ENCODE measurements at regions not wholly inside any gene's neighbourhood (a gene's known extent, or its start where the extent isn't known, plus 50 kb on each side); places are given as distances from the start of the nearest gene placed in this dataset.

- no peak overlapping the region for H4K91ac ChIP-seq (ENCODE audit: low read length)
Observed at GRCh38 chr4:81528979-81529378, 57.3 kb upstream of the RASGEF1B start.

DNA sequence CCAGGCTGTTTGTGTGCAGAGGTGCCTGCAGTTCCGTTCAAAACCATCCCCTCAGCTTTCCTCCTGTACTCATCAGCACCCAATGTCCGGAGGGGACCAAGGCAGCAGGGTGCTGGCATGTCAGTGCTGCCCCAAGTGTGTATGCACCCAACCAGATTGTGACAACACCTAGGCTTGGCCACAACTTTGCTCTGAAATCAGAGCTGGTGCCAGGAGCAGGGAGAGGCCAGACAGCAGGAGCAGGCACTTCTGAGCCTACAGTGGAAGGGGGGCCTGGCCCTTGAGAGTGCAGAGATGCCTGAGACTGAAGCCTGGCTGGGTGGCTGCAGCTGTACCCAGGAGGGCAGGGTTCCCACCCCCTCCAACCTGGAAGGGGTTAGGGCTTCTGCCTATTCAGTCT is 56.5 kb upstream of the RASGEF1B start:
- no peak overlapping the region for H3K4me3 ChIP-seq (ENCODE audit: insufficient read depth in 1 of 2, low read depth in 1 of 2, low read length in 2 of 2)
- H2AK5ac ChIP-seq (ENCODE audit: low read length, severe bottlenecking) = no peak overlapping the region
- H3K27me3 ChIP-seq (ENCODE audit: control insufficient read depth in 1 of 2, insufficient read depth in 1 of 2, low read length in 2 of 2) = peaks cover 0 to 12% of the 10 kb centered on the region in 2 experiments
- H3K79me1 ChIP-seq (replicated peaks; ENCODE audit: low read length, poor library complexity, severe bottlenecking) = no peaks in the 10 kb centered on the region
- H4K8ac ChIP-seq (ENCODE audit: low read length) = no peak overlapping the region
- H3K4ac ChIP-seq (ENCODE audit: low read depth in 1 of 2, low read length in 2 of 2) = no peak overlapping the region
- H3K4me2 ChIP-seq (ENCODE audit: low read length, poor library complexity, severe bottlenecking) = no peak overlapping the region
- no peak overlapping the region for H2AFZ ChIP-seq (ENCODE audit: low read depth, low read length)
- peak overlapping the region in 1 of 2 experiments; percentile 77 for H3K14ac ChIP-seq (ENCODE audit: low read length in 2 of 2)
- H3K36me3 ChIP-seq (ENCODE audit: control insufficient read depth in 1 of 2, insufficient read depth in 2 of 2, low read depth in 1 of 2, low read length in 2 of 2) = no peaks in the 10 kb centered on the region
- no peaks in the 10 kb centered on the region for H3K4me1 ChIP-seq (ENCODE audit: control insufficient read depth, insufficient read depth, low read depth, low read length)
- no peak overlapping the region for H2BK120ac ChIP-seq (ENCODE audit: low read depth, low read length)
- H3K9ac ChIP-seq (ENCODE audit: low read length) = no peak overlapping the region
- peaks cover 15% of the 10 kb centered on the region for H3K9me3 ChIP-seq (ENCODE audit: control insufficient read depth, low read length)
- H3K18ac ChIP-seq (ENCODE audit: low read depth in 1 of 2, low read length in 2 of 2) = no peak overlapping the region
- no peak overlapping the region for H4K91ac ChIP-seq (ENCODE audit: low read length)
- H3K27ac ChIP-seq (ENCODE audit: low read length, poor library complexity, severe bottlenecking) = no peak overlapping the region
- no peak overlapping the region for H2BK5ac ChIP-seq (ENCODE audit: low read depth, low read length, poor library complexity, severe bottlenecking)
- 79% methylated on average over 2 of the region's 2 CpGs for WGBS
- no peak overlapping the region for H3K23ac ChIP-seq (ENCODE audit: low read length in 2 of 2)
- H2BK12ac ChIP-seq (ENCODE audit: low read length in 2 of 2) = no peak overlapping the region
- DNase-seq = no peak
- H2BK15ac ChIP-seq (ENCODE audit: low read depth, poor library complexity, severe bottlenecking) = no peak overlapping the region

More at GRCh38 chr4:81528979-81529378, 57.3 kb upstream of the RASGEF1B start:
- Histone ChIP-seq H3K9me3 (ENCODE audit: control insufficient read depth, low read length) (peaks cover 15% of the 10 kb centered on the region), H3K79me1 (replicated peaks; ENCODE audit: low read length, poor library complexity, severe bottlenecking) (no peaks in the 10 kb centered on the region), H3K9ac (ENCODE audit: low read length) (no peak overlapping the region), H3K4me3 (ENCODE audit: insufficient read depth in 1 of 2, low read depth in 1 of 2, low read length in 2 of 2) (no peak overlapping the region), H4K8ac (ENCODE audit: low read length) (no peak overlapping the region), H3K4me2 (ENCODE audit: low read length, poor library complexity, severe bottlenecking) (no peak overlapping the region), H3K4me1 (ENCODE audit: control insufficient read depth, insufficient read depth, low read depth, low read length) (no peaks in the 10 kb centered on the region), H3K27me3 (ENCODE audit: control insufficient read depth in 1 of 2, insufficient read depth in 1 of 2, low read length in 2 of 2) (peaks cover 0 to 12% of the 10 kb centered on the region in 2 experiments), H2BK15ac (ENCODE audit: low read depth, poor library complexity, severe bottlenecking) (no peak overlapping the region), H2BK12ac (ENCODE audit: low read length in 2 of 2) (no peak overlapping the region), H3K18ac (ENCODE audit: low read depth in 1 of 2, low read length in 2 of 2) (no peak overlapping the region), H2AFZ (ENCODE audit: low read depth, low read length) (no peak overlapping the region), H3K4ac (ENCODE audit: low read depth in 1 of 2, low read length in 2 of 2) (no peak overlapping the region), H2BK5ac (ENCODE audit: low read depth, low read length, poor library complexity, severe bottlenecking) (no peak overlapping the region), H3K14ac (ENCODE audit: low read length in 2 of 2) (no peak overlapping the region), H3K23ac (ENCODE audit: low read length in 2 of 2) (no peak overlapping the region), H3K27ac (ENCODE audit: low read length, poor library complexity, severe bottlenecking) (no peak overlapping the region), H2AK5ac (ENCODE audit: low read length, severe bottlenecking) (no peak overlapping the region), H2BK120ac (ENCODE audit: low read depth, low read length) (no peak overlapping the region), H3K36me3 (ENCODE audit: control insufficient read depth in 1 of 2, insufficient read depth in 2 of 2, low read depth in 1 of 2, low read length in 2 of 2) (no peaks in the 10 kb centered on the region)
- DNase-seq = no peak
- 84% methylated on average over 3 of the region's 3 CpGs for WGBS

DNA sequence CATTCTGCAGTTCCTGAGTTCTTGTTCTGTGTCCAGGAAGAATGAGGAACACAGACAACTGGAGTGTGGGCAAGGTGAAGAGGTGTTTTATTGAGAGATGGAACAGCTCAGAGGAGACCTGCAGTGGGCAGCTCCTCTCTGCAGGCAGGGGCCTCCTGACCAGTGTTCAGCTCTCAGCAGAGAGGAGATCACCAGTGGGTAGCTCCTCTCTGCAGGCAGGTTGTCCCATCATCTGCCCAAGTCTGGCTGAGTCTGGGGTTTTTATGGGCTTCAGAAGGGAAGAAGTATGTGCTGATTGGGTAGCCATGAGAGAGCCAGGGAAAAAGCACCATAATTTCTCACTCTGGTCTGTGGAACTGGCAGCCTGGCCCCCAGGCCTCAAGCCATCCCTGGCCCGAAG is 56.0 kb upstream of the RASGEF1B start:
- H3K4me2 ChIP-seq (ENCODE audit: low read length, poor library complexity, severe bottlenecking) = no peak overlapping the region
- 74% methylated on average over 1 of the region's 1 CpG for WGBS

DNA sequence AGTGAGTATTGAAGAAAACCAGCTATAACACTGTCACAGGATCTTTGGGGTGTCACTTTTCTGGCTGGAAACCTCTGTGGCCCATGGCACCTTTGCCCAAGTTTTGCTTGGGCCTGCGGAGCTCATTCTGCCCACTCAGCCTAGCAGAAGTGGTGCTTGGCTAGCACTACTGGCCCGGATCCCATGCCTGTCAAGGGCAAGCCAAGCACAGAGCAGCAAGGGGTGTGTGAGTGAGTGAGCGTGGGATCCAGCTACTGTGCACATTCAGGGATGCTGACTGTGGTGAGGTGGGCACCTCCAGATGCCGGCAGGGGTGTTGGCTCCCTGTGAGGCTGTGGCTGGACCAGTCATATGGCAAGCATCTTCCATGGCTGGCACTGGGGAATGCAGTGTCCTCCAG is 55.4 kb upstream of the RASGEF1B start:
- Histone ChIP-seq H2AK5ac (ENCODE audit: low read length, severe bottlenecking) (no peak overlapping the region), H3K27ac (ENCODE audit: low read length, poor library complexity, severe bottlenecking) (no peak overlapping the region), H2AFZ (ENCODE audit: low read depth, low read length) (no peak overlapping the region), H3K18ac (ENCODE audit: low read depth in 1 of 2, low read length in 2 of 2) (no peak overlapping the region), H4K91ac (ENCODE audit: low read length) (no peak overlapping the region), H3K9me3 (ENCODE audit: control insufficient read depth, low read length) (peaks cover 15% of the 10 kb centered on the region), H3K9ac (ENCODE audit: low read length) (no peak overlapping the region), H3K36me3 (ENCODE audit: control insufficient read depth in 1 of 2, insufficient read depth in 2 of 2, low read depth in 1 of 2, low read length in 2 of 2) (no peaks in the 10 kb centered on the region), H3K4me2 (ENCODE audit: low read length, poor library complexity, severe bottlenecking) (no peak overlapping the region), H2BK5ac (ENCODE audit: low read depth, low read length, poor library complexity, severe bottlenecking) (no peak overlapping the region), H3K14ac (ENCODE audit: low read length in 2 of 2) (no peak overlapping the region), H2BK12ac (ENCODE audit: low read length in 2 of 2) (no peak overlapping the region), H2BK120ac (ENCODE audit: low read depth, low read length) (no peak overlapping the region), H3K79me1 (replicated peaks; ENCODE audit: low read length, poor library complexity, severe bottlenecking) (no peaks in the 10 kb centered on the region), H3K27me3 (ENCODE audit: control insufficient read depth in 1 of 2, insufficient read depth in 1 of 2, low read length in 2 of 2) (peaks cover 0 to 12% of the 10 kb centered on the region in 2 experiments), H3K4me3 (ENCODE audit: insufficient read depth in 1 of 2, low read depth in 1 of 2, low read length in 2 of 2) (no peak overlapping the region), H3K4me1 (ENCODE audit: control insufficient read depth, insufficient read depth, low read depth, low read length) (no peaks in the 10 kb centered on the region), H2BK15ac (ENCODE audit: low read depth, poor library complexity, severe bottlenecking) (no peak overlapping the region), H4K8ac (ENCODE audit: low read length) (no peak overlapping the region), H3K4ac (ENCODE audit: low read depth in 1 of 2, low read length in 2 of 2) (no peak overlapping the region), H3K23ac (ENCODE audit: low read length in 2 of 2) (no peak overlapping the region)
- WGBS = 82% methylated on average over 4 of the region's 4 CpGs
- DNase-seq = no peak

More for the DNA sequence above, 56.0 kb upstream of the RASGEF1B start:
- no peak overlapping the region for H4K91ac ChIP-seq (ENCODE audit: low read length)
- H3K36me3 ChIP-seq (ENCODE audit: control insufficient read depth in 1 of 2, insufficient read depth in 2 of 2, low read depth in 1 of 2, low read length in 2 of 2) = no peaks in the 10 kb centered on the region
- H3K23ac ChIP-seq (ENCODE audit: low read length in 2 of 2) = no peak overlapping the region
- H3K27ac ChIP-seq (ENCODE audit: low read length, poor library complexity, severe bottlenecking) = no peak overlapping the region
- no peak overlapping the region for H2BK5ac ChIP-seq (ENCODE audit: low read depth, low read length, poor library complexity, severe bottlenecking)
- H3K27me3 ChIP-seq (ENCODE audit: control insufficient read depth in 1 of 2, insufficient read depth in 1 of 2, low read length in 2 of 2) = peaks cover 0 to 12% of the 10 kb centered on the region in 2 experiments
- H2BK15ac ChIP-seq (ENCODE audit: low read depth, poor library complexity, severe bottlenecking) = no peak overlapping the region
- no peak overlapping the region for H3K18ac ChIP-seq (ENCODE audit: low read depth in 1 of 2, low read length in 2 of 2)
- H3K4ac ChIP-seq (ENCODE audit: low read depth in 1 of 2, low read length in 2 of 2) = no peak overlapping the region
- H3K9ac ChIP-seq (ENCODE audit: low read length) = no peak overlapping the region
- peaks cover 15% of the 10 kb centered on the region for H3K9me3 ChIP-seq (ENCODE audit: control insufficient read depth, low read length)
- no peak overlapping the region for H2BK120ac ChIP-seq (ENCODE audit: low read depth, low read length)
- H2BK12ac ChIP-seq (ENCODE audit: low read length in 2 of 2) = no peak overlapping the region
- no peak for DNase-seq
- no peak overlapping the region for H2AFZ ChIP-seq (ENCODE audit: low read depth, low read length)
- H2AK5ac ChIP-seq (ENCODE audit: low read length, severe bottlenecking) = no peak overlapping the region
- H3K4me1 ChIP-seq (ENCODE audit: control insufficient read depth, insufficient read depth, low read depth, low read length) = no peaks in the 10 kb centered on the region
- peak overlapping the region in 1 of 2 experiments; percentile 77 for H3K14ac ChIP-seq (ENCODE audit: low read length in 2 of 2)
- no peaks in the 10 kb centered on the region for H3K79me1 ChIP-seq (replicated peaks; ENCODE audit: low read length, poor library complexity, severe bottlenecking)
- H4K8ac ChIP-seq (ENCODE audit: low read length) = no peak overlapping the region
- no peak overlapping the region for H3K4me3 ChIP-seq (ENCODE audit: insufficient read depth in 1 of 2, low read depth in 1 of 2, low read length in 2 of 2)

Measured in mesenchymal stem cell (in vitro differentiated cells and primary cell).